Adrenal gland (tissue), 5 donors: ENCODE measurements at regions not wholly inside any gene's neighbourhood (a gene's known extent, or its start where the extent isn't known, plus 50 kb on each side); places are given as distances from the start of the nearest gene placed in this dataset.

Experiments
- CTCF ChIP-seq, 6 experiments: fragments of 450-650 bp in 4 of 6; fragments of 200-600 bp in 2 of 6; sonication (generic) in 1 of 6; IDR thresholded peaks; 1 replicate in 5 of 6; 2 replicates in 1 of 6; pipeline versions ENCODE4 v1.5.1 to v1.8.0; 2016 to 2021; ENCODE audit warnings: antibody characterized with exemption in 6 of 6, mild to moderate bottlenecking in 2 of 6, moderate library complexity in 1 of 6
- POLR2A ChIP-seq, 2 donors: fragments of 450-650 bp; IDR thresholded peaks; one replicate each; pipeline ENCODE4 v1.6.1; 2017; ENCODE audit warnings: antibody characterized with exemption in 2 of 2, mild to moderate bottlenecking in 2 of 2, moderate library complexity in 1 of 2
- donor health status: DM: no; HTN: no; CAD: no.

DNA sequence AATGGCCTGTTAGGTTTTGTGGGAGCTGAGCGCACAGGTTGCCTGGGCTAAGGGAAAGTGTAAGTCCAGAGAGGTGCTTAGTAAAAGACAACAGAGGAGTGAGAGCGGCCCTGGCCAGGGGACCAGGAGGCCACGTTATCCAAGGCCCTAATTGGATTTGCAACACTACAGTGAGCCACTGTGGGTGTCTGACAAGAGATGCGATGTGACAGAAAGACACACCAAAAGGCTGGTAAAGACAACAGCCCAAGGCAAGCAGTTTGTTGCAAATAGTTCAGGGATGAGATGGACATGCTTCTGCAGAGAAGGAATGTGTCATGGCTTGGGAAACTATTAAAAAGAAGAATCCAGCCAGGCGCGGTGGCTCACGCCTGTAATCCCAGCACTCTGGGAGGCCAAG is 162.7 kb upstream of the KIT start:
- TF ChIP-seq CTCF (IDR thresholded peaks at IDR 0.05) (no peak), POLR2A (IDR thresholded peaks at IDR 0.05) (no peak)
